Sigmoid colon (tissue), 4 donors: ENCODE measurements at regions not wholly inside any gene's neighbourhood (a gene's known extent, or its start where the extent isn't known, plus 50 kb on each side); places are given as distances from the start of the nearest gene placed in this dataset.

Experiments
- CTCF ChIP-seq, 4 experiments: fragments of 450-650 bp in 3 of 4; fragments of 200-600 bp in 1 of 4; IDR thresholded peaks; one replicate each; pipeline ENCODE4 v1.5.1; 2016 to 2019; ENCODE audit warnings: antibody characterized with exemption in 4 of 4, mild to moderate bottlenecking in 3 of 4, moderate library complexity in 2 of 4
- EP300 ChIP-seq, 4 donors: sonication (generic); formaldehyde crosslinking; IDR thresholded peaks; one replicate each; pipeline ENCODE4 v1.6.1; 2017; ENCODE audit warnings: antibody characterized with exemption in 4 of 4
- POLR2A ChIP-seq, 2 donors: fragments of 450-650 bp; IDR thresholded peaks; one replicate each; pipeline ENCODE4 v1.6.1; 2016; ENCODE audit warnings: antibody characterized with exemption in 2 of 2, mild to moderate bottlenecking in 2 of 2, moderate library complexity in 2 of 2

DNA sequence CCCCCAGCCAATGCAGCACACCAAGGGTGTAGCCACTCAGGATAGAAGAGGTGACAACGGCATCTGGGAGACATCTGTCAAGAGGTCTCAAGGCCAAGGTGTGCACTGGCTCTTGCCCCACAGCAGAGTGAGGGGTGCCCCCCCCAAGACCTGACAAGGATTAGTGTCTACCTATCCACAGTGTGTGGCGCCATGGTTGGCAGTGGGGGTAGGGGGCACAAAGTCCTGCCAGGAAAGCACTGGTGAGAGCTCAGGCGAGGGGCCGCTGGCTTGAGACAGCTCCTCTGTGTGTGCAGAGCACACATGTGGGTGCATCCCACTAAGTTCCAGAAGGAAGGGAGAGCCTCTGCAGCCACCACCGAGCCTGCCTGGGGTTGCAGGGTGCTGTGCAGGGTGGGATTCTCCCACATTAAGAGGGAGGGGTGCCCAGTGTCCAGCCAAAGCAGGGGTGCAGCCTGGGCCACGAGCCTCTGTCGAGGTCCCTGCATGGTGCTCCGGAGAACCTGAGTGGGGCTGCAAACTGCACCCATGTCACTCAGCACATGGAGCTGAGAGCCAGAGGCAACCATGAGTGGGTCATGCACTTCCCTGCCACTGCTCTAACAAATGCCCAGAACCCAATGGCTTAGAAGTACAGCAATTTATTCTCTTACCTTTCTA is 311.2 kb upstream of the HDAC4 start:
- TF ChIP-seq CTCF (IDR thresholded peaks at IDR 0.05) (no peak), EP300 (IDR thresholded peaks at IDR 0.05) (no peak), POLR2A (IDR thresholded peaks at IDR 0.05) (no peak)
